OCI-M1 (cell line): ENCODE measurements at regions not wholly inside any gene's neighbourhood (a gene's known extent, or its start where the extent isn't known, plus 50 kb on each side); places are given as distances from the start of the nearest gene placed in this dataset.

ENCODE experiments used
- DNase-seq: peaks from one replicate; lab custom pipeline; 2025; lab: John Stamatoyannopoulos, UW

- DNase-seq = no peak
These were observed 91.9 kb upstream of the GHITM start for GRCh38 chr10:84047258-84048010.

- no peak for DNase-seq
These were observed 89.7 kb upstream of the GHITM start for GRCh38 chr10:84049645-84050011.

- no peak for DNase-seq
These were observed 85.7 kb upstream of the GHITM start for GRCh38 chr10:84053626-84054025.

- DNase-seq = peak; percentile 44
These were observed 84.6 kb upstream of the GHITM start for GRCh38 chr10:84054743-84055142.

- peak; percentile 31 for DNase-seq
These were observed 79.8 kb upstream of the GHITM start for GRCh38 chr10:84059526-84059925.

- DNase-seq = no peak
These were observed 75.9 kb upstream of the GHITM start for GRCh38 chr10:84063440-84063839.

GRCh38 chr10:84065804-84066601, 73.3 kb upstream of the GHITM start:
- no peak for DNase-seq

- DNase-seq = peak; percentile 11
These were observed 64.8 kb upstream of the GHITM start for GRCh38 chr10:84074521-84074920.

GRCh38 chr10:84075226-84076046, 63.9 kb upstream of the GHITM start:
- no peak for DNase-seq

GRCh38 chr10:84076047-84076388, 63.3 kb upstream of the GHITM start:
- no peak for DNase-seq

- DNase-seq = peak; percentile 87
These were observed 62.6 kb upstream of the GHITM start for GRCh38 chr10:84076540-84077195.

GRCh38 chr10:84077768-84078167, 61.5 kb upstream of the GHITM start:
- DNase-seq = no peak

- no peak for DNase-seq
These were observed 60.5 kb upstream of the GHITM start for GRCh38 chr10:84078771-84079170.

- no peak for DNase-seq
These were observed 55.0 kb upstream of the GHITM start for GRCh38 chr10:84084342-84084741.

GRCh38 chr10:84087202-84087601, 52.1 kb upstream of the GHITM start:
- DNase-seq = no peak

- peak; percentile 71 for DNase-seq
These were observed 50.7 kb upstream of the GHITM start for GRCh38 chr10:84088626-84089025.

- DNase-seq = no peak
These were observed 50.1 kb upstream of the GHITM start for GRCh38 chr10:84089162-84089561.
